PFSK-1 (cell line): ENCODE measurements at regions not wholly inside any gene's neighbourhood (a gene's known extent, or its start where the extent isn't known, plus 50 kb on each side); places are given as distances from the start of the nearest gene placed in this dataset.

Source experiments
- FOXP2 ChIP-seq: optimal IDR thresholded peaks from 2 replicates; pipeline ENCODE3; 2011; ENCODE audit warnings: borderline replicate concordance, control low read depth, inconsistent platforms; ENCODE audit not compliant: insufficient read depth; ENCODE audit errors: extremely low read length, extremely low read depth
- POLR2AphosphoS5 ChIP-seq: IDR thresholded peaks from 2 replicates; pipeline ENCODE4 v1.6.1; 2012; ENCODE audit warnings: low read depth, mild to moderate bottlenecking, control low read depth, low read length, moderate library complexity
- SIN3A ChIP-seq: IDR thresholded peaks from 2 replicates; pipeline ENCODE4 v1.6.1; 2012; ENCODE audit warnings: mild to moderate bottlenecking, low read length, moderate library complexity, borderline replicate concordance; ENCODE audit not compliant: insufficient read depth
- TAF1 ChIP-seq: IDR thresholded peaks from 2 replicates; pipeline ENCODE4 v1.6.1; 2012; ENCODE audit warnings: low read length, control low read depth, borderline replicate concordance; ENCODE audit not compliant: insufficient read depth
- TF ChIP-seq, protein P1 (sequence below), 2 experiments: IDR thresholded peaks; 2 replicates each; pipeline versions ENCODE4 v1.6.1 to v1.8.0; 2011 to 2012; ENCODE audit warnings: low read depth in 2 of 2, low read length in 2 of 2, control low read depth in 1 of 2, inconsistent platforms in 1 of 2, mild to moderate bottlenecking in 1 of 2, moderate library complexity in 1 of 2; ENCODE audit not compliant: insufficient read depth in 1 of 2

GRCh38 chr12:88793096-88793495 is 212.8 kb upstream of the KITLG start:
- no peak for TF ChIP-seq TAF1
- TF ChIP-seq, protein P1, sequence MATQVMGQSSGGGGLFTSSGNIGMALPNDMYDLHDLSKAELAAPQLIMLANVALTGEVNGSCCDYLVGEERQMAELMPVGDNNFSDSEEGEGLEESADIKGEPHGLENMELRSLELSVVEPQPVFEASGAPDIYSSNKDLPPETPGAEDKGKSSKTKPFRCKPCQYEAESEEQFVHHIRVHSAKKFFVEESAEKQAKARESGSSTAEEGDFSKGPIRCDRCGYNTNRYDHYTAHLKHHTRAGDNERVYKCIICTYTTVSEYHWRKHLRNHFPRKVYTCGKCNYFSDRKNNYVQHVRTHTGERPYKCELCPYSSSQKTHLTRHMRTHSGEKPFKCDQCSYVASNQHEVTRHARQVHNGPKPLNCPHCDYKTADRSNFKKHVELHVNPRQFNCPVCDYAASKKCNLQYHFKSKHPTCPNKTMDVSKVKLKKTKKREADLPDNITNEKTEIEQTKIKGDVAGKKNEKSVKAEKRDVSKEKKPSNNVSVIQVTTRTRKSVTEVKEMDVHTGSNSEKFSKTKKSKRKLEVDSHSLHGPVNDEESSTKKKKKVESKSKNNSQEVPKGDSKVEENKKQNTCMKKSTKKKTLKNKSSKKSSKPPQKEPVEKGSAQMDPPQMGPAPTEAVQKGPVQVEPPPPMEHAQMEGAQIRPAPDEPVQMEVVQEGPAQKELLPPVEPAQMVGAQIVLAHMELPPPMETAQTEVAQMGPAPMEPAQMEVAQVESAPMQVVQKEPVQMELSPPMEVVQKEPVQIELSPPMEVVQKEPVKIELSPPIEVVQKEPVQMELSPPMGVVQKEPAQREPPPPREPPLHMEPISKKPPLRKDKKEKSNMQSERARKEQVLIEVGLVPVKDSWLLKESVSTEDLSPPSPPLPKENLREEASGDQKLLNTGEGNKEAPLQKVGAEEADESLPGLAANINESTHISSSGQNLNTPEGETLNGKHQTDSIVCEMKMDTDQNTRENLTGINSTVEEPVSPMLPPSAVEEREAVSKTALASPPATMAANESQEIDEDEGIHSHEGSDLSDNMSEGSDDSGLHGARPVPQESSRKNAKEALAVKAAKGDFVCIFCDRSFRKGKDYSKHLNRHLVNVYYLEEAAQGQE (IDR thresholded peaks at IDR 0.05; ENCODE audit: insufficient read depth in 1 of 2, low read depth in 2 of 2, low read length in 2 of 2) = no peak

GRCh38 chr12:88790231-88790630 is 210.0 kb upstream of the KITLG start:
- TF ChIP-seq SIN3A = no peak
- TF ChIP-seq TAF1 = no peak
- TF ChIP-seq FOXP2 = no peak
- TF ChIP-seq, protein P1 (IDR thresholded peaks at IDR 0.05; ENCODE audit: insufficient read depth in 1 of 2, low read depth in 2 of 2, low read length in 2 of 2) = no peak
- TF ChIP-seq POLR2AphosphoS5 = no peak

GRCh38 chr12:88784166-88784565 is 203.9 kb upstream of the KITLG start:
- TF ChIP-seq, protein P1 (IDR thresholded peaks at IDR 0.05; ENCODE audit: insufficient read depth in 1 of 2, low read depth in 2 of 2, low read length in 2 of 2) = no peak
- TF ChIP-seq TAF1 (no peak), FOXP2 (no peak), SIN3A (no peak), POLR2AphosphoS5 (no peak)

GRCh38 chr12:88782351-88782750 is 202.1 kb upstream of the KITLG start:
- TF ChIP-seq FOXP2 (no peak), POLR2AphosphoS5 (no peak), SIN3A (no peak), TAF1 (no peak)
- TF ChIP-seq, protein P1 (IDR thresholded peaks at IDR 0.05; ENCODE audit: insufficient read depth in 1 of 2, low read depth in 2 of 2, low read length in 2 of 2) = no peak

DNA sequence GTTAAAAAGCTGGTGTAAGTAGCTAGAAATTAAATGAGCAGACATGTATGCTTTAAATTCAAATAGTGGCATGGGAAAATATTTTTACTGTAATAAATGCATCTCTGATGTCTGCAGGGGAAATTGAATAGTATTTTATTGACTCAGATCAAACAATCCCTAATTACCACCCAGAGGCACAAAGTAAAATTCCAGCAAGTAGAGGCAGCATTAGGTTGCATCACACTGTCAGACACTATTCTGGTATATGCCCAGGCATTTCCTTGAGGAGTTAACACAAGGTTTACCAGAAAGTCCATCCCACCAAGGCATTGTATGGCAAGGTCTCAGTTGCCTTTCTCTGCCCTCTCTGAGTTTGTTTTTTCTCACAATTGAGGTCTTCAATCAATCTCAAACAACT is 201.6 kb upstream of the KITLG start:
- no peak for TF ChIP-seq TAF1
- no peak for TF ChIP-seq POLR2AphosphoS5

DNA sequence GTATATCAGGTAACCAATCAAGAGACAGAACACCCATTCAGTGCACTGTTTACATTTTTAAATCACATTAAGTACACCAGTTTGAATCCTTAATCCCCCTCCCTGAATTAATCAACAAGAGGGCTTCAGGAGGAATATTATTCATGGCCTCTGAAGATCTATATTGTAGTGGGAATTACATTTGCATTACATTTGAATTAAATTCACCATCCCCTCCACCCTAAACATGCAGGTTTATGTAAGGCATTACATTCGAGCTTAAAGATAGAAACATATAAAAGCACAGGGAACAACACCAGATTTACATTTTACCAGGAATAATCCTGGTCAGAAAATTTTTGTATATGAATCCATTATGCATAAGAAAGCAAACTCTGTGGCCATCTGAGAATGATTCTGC is 197.8 kb upstream of the KITLG start:
- TF ChIP-seq FOXP2 = no peak
- no peak for TF ChIP-seq POLR2AphosphoS5
- TF ChIP-seq TAF1 = no peak
- TF ChIP-seq, protein P1 (IDR thresholded peaks at IDR 0.05; ENCODE audit: insufficient read depth in 1 of 2, low read depth in 2 of 2, low read length in 2 of 2) = no peak
- TF ChIP-seq SIN3A = no peak
